ENCODE measurements at regions not wholly inside any gene's neighbourhood (a gene's known extent, or its start where the extent isn't known, plus 50 kb on each side); places are given as distances from the start of the nearest gene placed in this dataset.
"Not testable (repeated sequence)": the region's sequence is repeated elsewhere in the genome, so short reads cannot be mapped to it uniquely, and the experiment has no call there.

DNA sequence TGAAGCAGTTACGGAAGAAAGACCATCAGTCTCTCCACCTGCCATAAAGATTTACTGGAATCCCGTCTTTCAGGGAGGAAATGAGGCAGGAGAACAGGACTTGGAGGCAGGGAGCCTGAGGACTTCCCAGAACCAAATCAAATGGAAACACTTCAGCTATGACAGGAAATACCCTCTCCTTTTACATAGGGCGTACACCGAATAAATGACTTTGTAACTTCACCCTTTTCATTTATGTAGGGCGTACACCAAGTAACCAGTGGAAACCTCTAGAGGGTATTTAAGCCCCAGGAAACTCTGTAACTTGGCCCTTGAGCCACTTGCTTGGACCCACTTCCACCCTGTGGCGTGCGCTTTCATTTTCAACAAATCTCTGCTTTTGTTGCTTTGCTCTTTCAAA lies 218.3 kb upstream of the SLC39A10 start:
- TF ChIP-seq, protein P1, sequence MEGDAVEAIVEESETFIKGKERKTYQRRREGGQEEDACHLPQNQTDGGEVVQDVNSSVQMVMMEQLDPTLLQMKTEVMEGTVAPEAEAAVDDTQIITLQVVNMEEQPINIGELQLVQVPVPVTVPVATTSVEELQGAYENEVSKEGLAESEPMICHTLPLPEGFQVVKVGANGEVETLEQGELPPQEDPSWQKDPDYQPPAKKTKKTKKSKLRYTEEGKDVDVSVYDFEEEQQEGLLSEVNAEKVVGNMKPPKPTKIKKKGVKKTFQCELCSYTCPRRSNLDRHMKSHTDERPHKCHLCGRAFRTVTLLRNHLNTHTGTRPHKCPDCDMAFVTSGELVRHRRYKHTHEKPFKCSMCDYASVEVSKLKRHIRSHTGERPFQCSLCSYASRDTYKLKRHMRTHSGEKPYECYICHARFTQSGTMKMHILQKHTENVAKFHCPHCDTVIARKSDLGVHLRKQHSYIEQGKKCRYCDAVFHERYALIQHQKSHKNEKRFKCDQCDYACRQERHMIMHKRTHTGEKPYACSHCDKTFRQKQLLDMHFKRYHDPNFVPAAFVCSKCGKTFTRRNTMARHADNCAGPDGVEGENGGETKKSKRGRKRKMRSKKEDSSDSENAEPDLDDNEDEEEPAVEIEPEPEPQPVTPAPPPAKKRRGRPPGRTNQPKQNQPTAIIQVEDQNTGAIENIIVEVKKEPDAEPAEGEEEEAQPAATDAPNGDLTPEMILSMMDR (IDR thresholded peaks at IDR 0.05; ENCODE audit: insufficient read depth in 1 of 2, low read depth in 1 of 2, low read length in 1 of 2, severe bottlenecking in 1 of 2, unreplicated experiment in 1 of 2), result no peak
- ChIA-PET CTCF (no interaction called here), POLR2A (no interaction called here)
- H3K4me1 Mint-ChIP-seq (ENCODE audit: low read depth, unreplicated experiment), result no peaks in the 10 kb centered on the region
- no peaks in the 10 kb centered on the region for H3K36me3 Mint-ChIP-seq (ENCODE audit: insufficient read depth, unreplicated experiment)
- BruUV-seq (replicated peaks), result no TSS peak
- DNase-seq, result no peak
- no peaks in the 10 kb centered on the region for H3K27me3 ChIP-seq (replicated peaks; ENCODE audit: control insufficient read depth, insufficient read depth, low read length)
- no peaks in the 10 kb centered on the region for H3K9me3 ChIP-seq
- intact Hi-C loops (cut with micrococcal nuclease; ENCODE audit: unreplicated experiment), result no loop called here
- H3K36me3 ChIP-seq (ENCODE audit: control insufficient read depth, insufficient read depth, low read length), result no peaks in the 10 kb centered on the region
- no peaks in the 10 kb centered on the region for H3K4me1 ChIP-seq
- H3K4me3 ChIP-seq (ENCODE audit: low read depth, low read length), result no peak overlapping the region
- no peak overlapping the region for H3K4me3 Mint-ChIP-seq (ENCODE audit: unreplicated experiment)
- H3K27me3 Mint-ChIP-seq (ENCODE audit: insufficient read depth, unreplicated experiment), result peaks cover under 1% of the 10 kb centered on the region
- no peak overlapping the region for H3K27ac Mint-ChIP-seq (ENCODE audit: unreplicated experiment)
- no peaks in the 10 kb centered on the region for H3K9me3 Mint-ChIP-seq (ENCODE audit: unreplicated experiment)

DNA sequence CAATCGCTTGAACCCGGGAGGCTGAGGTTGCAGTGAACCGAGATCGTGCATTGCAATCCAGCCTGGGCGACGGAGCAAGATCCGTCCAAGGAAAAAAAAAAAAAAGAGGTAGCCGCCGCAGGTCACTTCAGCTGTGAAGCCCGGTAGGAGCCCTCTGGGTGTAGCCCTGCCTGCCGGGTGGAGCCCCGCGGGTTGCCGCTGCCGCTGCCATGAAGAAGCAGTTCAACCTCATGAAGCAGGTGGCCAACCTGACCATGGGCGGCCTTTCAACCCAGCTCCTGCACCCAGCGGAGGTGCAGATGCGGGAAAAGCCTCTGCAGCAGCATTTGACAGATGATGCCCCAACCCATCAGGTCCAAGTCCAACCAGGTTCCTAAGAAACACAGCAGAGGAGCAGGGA lies 219.5 kb upstream of the SLC39A10 start:
- Mint-ChIP-seq H3K27me3 (ENCODE audit: insufficient read depth, unreplicated experiment) (peaks cover 2% of the 10 kb centered on the region), H3K9me3 (ENCODE audit: unreplicated experiment) (no peaks in the 10 kb centered on the region), H3K4me3 (ENCODE audit: unreplicated experiment) (no peak overlapping the region), H3K36me3 (ENCODE audit: insufficient read depth, unreplicated experiment) (no peaks in the 10 kb centered on the region), H3K4me1 (ENCODE audit: low read depth, unreplicated experiment) (no peaks in the 10 kb centered on the region), H3K27ac (ENCODE audit: unreplicated experiment) (no peak overlapping the region)
- ChIA-PET CTCF (no interaction called here), POLR2A (no interaction called here)
- Histone ChIP-seq H3K4me1 (no peaks in the 10 kb centered on the region), H3K36me3 (ENCODE audit: control insufficient read depth, insufficient read depth, low read length) (no peaks in the 10 kb centered on the region), H3K4me3 (ENCODE audit: low read depth, low read length) (no peak overlapping the region), H3K9me3 (no peaks in the 10 kb centered on the region), H3K27me3 (replicated peaks; ENCODE audit: control insufficient read depth, insufficient read depth, low read length) (no peaks in the 10 kb centered on the region)
- intact Hi-C loops (cut with micrococcal nuclease; ENCODE audit: unreplicated experiment), result no loop called here
- TF ChIP-seq, protein P1 (IDR thresholded peaks at IDR 0.05; ENCODE audit: insufficient read depth in 1 of 2, low read depth in 1 of 2, low read length in 1 of 2, severe bottlenecking in 1 of 2, unreplicated experiment in 1 of 2), result no peak
- BruUV-seq (replicated peaks), result no TSS peak
- no peak for DNase-seq

GRCh38 chr2:195434346-195434745 lies 222.7 kb upstream of the SLC39A10 start:
- Histone ChIP-seq H3K4me1 (no peaks in the 10 kb centered on the region), H3K4me3 (ENCODE audit: low read depth, low read length) (no peak overlapping the region), H3K27me3 (replicated peaks; ENCODE audit: control insufficient read depth, insufficient read depth, low read length) (no peaks in the 10 kb centered on the region), H3K36me3 (ENCODE audit: control insufficient read depth, insufficient read depth, low read length) (no peaks in the 10 kb centered on the region), H3K9me3 (no peaks in the 10 kb centered on the region)
- peaks cover 2% of the 10 kb centered on the region for H3K27me3 Mint-ChIP-seq (ENCODE audit: insufficient read depth, unreplicated experiment)
- ChIA-PET CTCF (no interaction called here), POLR2A (no interaction called here)
- H3K27ac Mint-ChIP-seq (ENCODE audit: unreplicated experiment), result no peak overlapping the region
- no peaks in the 10 kb centered on the region for H3K36me3 Mint-ChIP-seq (ENCODE audit: insufficient read depth, unreplicated experiment)
- TF ChIP-seq, protein P1 (IDR thresholded peaks at IDR 0.05; ENCODE audit: insufficient read depth in 1 of 2, low read depth in 1 of 2, low read length in 1 of 2, severe bottlenecking in 1 of 2, unreplicated experiment in 1 of 2), result no peak
- no peak overlapping the region for H3K4me3 Mint-ChIP-seq (ENCODE audit: unreplicated experiment)
- no TSS peak for BruUV-seq (replicated peaks)
- no peaks in the 10 kb centered on the region for H3K4me1 Mint-ChIP-seq (ENCODE audit: low read depth, unreplicated experiment)
- intact Hi-C loops (cut with micrococcal nuclease; ENCODE audit: unreplicated experiment), result no loop called here
- DNase-seq, result no peak
- no peaks in the 10 kb centered on the region for H3K9me3 Mint-ChIP-seq (ENCODE audit: unreplicated experiment)

- H3K4me1 ChIP-seq; DNase-seq; H3K36me3 Mint-ChIP-seq (ENCODE audit: insufficient read depth, unreplicated experiment); H3K27me3 ChIP-seq (replicated peaks; ENCODE audit: control insufficient read depth, insufficient read depth, low read length); H3K4me3 ChIP-seq (ENCODE audit: low read depth, low read length); H3K27ac Mint-ChIP-seq (ENCODE audit: unreplicated experiment); intact Hi-C loops (cut with micrococcal nuclease; ENCODE audit: unreplicated experiment); POLR2A ChIA-PET; H3K4me3 Mint-ChIP-seq (ENCODE audit: unreplicated experiment); H3K36me3 ChIP-seq (ENCODE audit: control insufficient read depth, insufficient read depth, low read length); H3K9me3 ChIP-seq; H3K4me1 Mint-ChIP-seq (ENCODE audit: low read depth, unreplicated experiment); BruUV-seq (replicated peaks); H3K27me3 Mint-ChIP-seq (ENCODE audit: insufficient read depth, unreplicated experiment); CTCF ChIA-PET; H3K9me3 Mint-ChIP-seq (ENCODE audit: unreplicated experiment): not testable (repeated sequence)
These were observed 223.3 kb upstream of the SLC39A10 start for GRCh38 chr2:195433729-195434128.
